BE2C (cell line): ENCODE measurements at regions not wholly inside any gene's neighbourhood (a gene's known extent, or its start where the extent isn't known, plus 50 kb on each side); places are given as distances from the start of the nearest gene placed in this dataset.

Experiments
- DNase-seq: peaks from one replicate; pipeline ENCODE4 v3.0.0-alpha.2; 2020
- H3K27me3 ChIP-seq: fragments of 250-450 bp; sonication (Bioruptor Pico); 2 replicates; pipeline ENCODE4 v1.5.1; 2020; ENCODE audit warnings: mild to moderate bottlenecking
- H3K36me3 ChIP-seq: fragments of 250-450 bp; sonication (Bioruptor Pico); 2 replicates; pipeline ENCODE4 v1.5.1; 2020; ENCODE audit warnings: mild to moderate bottlenecking
- H3K4me1 ChIP-seq: fragments of 250-450 bp; sonication (Bioruptor Pico); 2 replicates; pipeline ENCODE4 v1.5.1; 2020
- H3K4me3 ChIP-seq: 2 replicates; pipeline ENCODE4 v1.5.1; 2011; ENCODE audit warnings: low read depth, low read length
- H3K9me3 ChIP-seq: fragments of 250-450 bp; sonication (Bioruptor Pico); 2 replicates; pipeline ENCODE4 v1.5.1; 2020
- TF ChIP-seq, protein P1 (sequence below): IDR thresholded peaks from 2 replicates; pipeline ENCODE4 v1.5.1; 2012; ENCODE audit warnings: mild to moderate bottlenecking, low read depth, low read length

DNA sequence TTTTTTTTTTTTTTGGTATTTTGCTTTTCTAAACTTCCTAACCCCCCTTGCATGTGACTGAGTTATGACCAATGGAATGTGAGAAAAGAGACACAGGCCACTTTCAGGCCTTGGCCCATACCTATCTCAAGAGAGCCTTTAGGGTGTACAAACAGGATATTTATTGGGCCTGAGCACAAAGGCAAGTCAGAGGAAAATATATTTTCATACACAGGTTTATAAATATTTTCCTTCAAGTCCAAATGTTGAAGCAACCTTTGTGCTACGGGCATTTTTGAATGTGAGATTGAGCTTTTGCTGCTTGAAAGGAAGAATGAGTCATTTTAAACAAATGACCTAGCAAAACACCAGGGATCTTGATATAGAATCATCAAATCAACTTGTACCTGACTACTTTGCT is 228.6 kb upstream of the E2F7 start:
- Histone ChIP-seq H3K4me3 (no peak overlapping the region), H3K36me3 (no peaks in the 10 kb centered on the region), H3K9me3 (no peaks in the 10 kb centered on the region), H3K27me3 (no peaks in the 10 kb centered on the region), H3K4me1 (no peaks in the 10 kb centered on the region)
- no peak for DNase-seq
- TF ChIP-seq, protein P1, sequence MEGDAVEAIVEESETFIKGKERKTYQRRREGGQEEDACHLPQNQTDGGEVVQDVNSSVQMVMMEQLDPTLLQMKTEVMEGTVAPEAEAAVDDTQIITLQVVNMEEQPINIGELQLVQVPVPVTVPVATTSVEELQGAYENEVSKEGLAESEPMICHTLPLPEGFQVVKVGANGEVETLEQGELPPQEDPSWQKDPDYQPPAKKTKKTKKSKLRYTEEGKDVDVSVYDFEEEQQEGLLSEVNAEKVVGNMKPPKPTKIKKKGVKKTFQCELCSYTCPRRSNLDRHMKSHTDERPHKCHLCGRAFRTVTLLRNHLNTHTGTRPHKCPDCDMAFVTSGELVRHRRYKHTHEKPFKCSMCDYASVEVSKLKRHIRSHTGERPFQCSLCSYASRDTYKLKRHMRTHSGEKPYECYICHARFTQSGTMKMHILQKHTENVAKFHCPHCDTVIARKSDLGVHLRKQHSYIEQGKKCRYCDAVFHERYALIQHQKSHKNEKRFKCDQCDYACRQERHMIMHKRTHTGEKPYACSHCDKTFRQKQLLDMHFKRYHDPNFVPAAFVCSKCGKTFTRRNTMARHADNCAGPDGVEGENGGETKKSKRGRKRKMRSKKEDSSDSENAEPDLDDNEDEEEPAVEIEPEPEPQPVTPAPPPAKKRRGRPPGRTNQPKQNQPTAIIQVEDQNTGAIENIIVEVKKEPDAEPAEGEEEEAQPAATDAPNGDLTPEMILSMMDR = no peak

GRCh38 chr12:77274926-77275325 is 209.6 kb upstream of the E2F7 start:
- Histone ChIP-seq H3K36me3 (no peaks in the 10 kb centered on the region), H3K9me3 (no peaks in the 10 kb centered on the region), H3K27me3 (no peaks in the 10 kb centered on the region; the same call in 1 of the 2 replicates), H3K4me1 (no peaks in the 10 kb centered on the region), H3K4me3 (no peak overlapping the region)
- DNase-seq = no peak
- TF ChIP-seq, protein P1 = no peak

DNA sequence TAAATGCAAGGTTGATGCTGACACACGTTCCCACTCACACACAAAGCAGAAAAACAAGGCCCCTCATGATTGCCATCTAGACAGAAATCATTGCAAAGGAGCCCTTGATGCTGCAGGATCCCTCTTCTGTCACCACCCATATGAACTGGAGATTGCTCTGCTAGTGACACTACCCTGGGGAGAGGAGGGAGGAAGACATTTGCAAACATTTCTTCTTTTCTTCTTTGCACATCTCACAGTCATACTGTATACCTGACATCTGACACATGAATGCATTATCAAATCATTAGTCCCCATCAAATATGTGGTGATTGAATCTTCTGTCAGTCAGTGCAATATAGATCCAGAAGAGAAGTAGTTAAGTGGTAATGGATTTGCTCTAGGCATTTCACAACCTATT is 208.5 kb upstream of the E2F7 start:
- no peak for DNase-seq
- H3K4me3 ChIP-seq = no peak overlapping the region
- no peaks in the 10 kb centered on the region for H3K36me3 ChIP-seq
- no peaks in the 10 kb centered on the region for H3K9me3 ChIP-seq
- no peaks in the 10 kb centered on the region; the same call in 1 of the 2 replicates for H3K27me3 ChIP-seq
- H3K4me1 ChIP-seq = no peaks in the 10 kb centered on the region
- TF ChIP-seq, protein P1 = no peak

GRCh38 chr12:77256956-77257355 is 191.6 kb upstream of the E2F7 start:
- TF ChIP-seq, protein P1 = no peak
- Histone ChIP-seq H3K36me3 (no peaks in the 10 kb centered on the region), H3K4me3 (no peak overlapping the region), H3K27me3 (no peaks in the 10 kb centered on the region), H3K9me3 (no peaks in the 10 kb centered on the region), H3K4me1 (no peaks in the 10 kb centered on the region)
- DNase-seq = no peak

DNA sequence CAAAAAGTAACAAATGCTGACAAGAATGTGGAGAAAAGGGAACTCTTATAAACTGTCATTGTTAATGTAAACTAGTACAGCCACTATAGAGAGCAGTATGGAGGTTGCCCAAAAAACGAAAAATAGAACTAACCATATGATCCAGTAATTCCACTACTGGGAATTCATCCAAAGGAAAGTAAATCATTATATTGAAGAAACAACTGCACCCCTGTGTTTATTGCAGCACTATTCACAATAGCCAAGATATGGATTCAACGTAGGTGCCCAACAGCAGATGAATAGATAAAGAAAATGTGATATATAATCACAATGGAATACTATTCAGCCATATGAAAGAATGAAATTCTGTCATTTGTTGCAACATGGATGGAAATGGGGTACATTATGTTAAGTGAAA is 188.0 kb upstream of the E2F7 start:
- Histone ChIP-seq H3K9me3 (no peaks in the 10 kb centered on the region), H3K27me3 (no peaks in the 10 kb centered on the region), H3K4me3 (no peak overlapping the region), H3K4me1 (no peaks in the 10 kb centered on the region), H3K36me3 (no peaks in the 10 kb centered on the region)
- no peak for DNase-seq
- TF ChIP-seq, protein P1 = no peak

DNA sequence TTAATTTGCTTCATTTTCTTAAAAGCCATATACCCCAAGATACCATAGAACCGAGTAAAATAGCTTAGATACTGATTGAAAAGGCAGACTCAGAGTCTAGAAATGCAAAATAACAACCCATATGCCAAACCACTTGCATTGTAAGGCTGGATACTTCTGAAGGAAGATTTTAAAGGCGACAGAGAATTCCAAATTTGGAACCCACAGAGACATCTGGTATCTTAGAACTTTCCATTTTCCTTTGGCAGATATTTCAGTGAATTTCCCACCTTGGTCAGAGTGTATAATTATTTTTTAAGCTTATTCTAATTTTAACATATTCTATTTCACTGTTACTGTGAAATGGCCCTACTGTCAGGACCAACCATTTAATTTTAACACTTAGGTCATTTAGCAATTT is 186.4 kb upstream of the E2F7 start:
- no peaks in the 10 kb centered on the region for H3K9me3 ChIP-seq
- H3K36me3 ChIP-seq = no peaks in the 10 kb centered on the region
- H3K4me1 ChIP-seq = no peaks in the 10 kb centered on the region
- no peaks in the 10 kb centered on the region for H3K27me3 ChIP-seq
- H3K4me3 ChIP-seq = no peak overlapping the region
- DNase-seq = no peak
- TF ChIP-seq, protein P1 = no peak
